Smooth muscle cell (in vitro differentiated cells): ENCODE measurements at regions not wholly inside any gene's neighbourhood (a gene's known extent, or its start where the extent isn't known, plus 50 kb on each side); places are given as distances from the start of the nearest gene placed in this dataset.

Experiments
- DNase-seq: peaks from one replicate; lab custom pipeline; 2025; ENCODE audit not compliant: unreplicated experiment; lab: John Stamatoyannopoulos, UW
- H2AFZ ChIP-seq: fragments of 200-600 bp; sonication (generic); 2 replicates; pipeline ENCODE4 v1.6.0; 2016; ENCODE audit warnings: antibody characterized with exemption, low read depth, mild to moderate bottlenecking
- H3F3A ChIP-seq: fragments of 200-600 bp; sonication (generic); 2 replicates; pipeline ENCODE4 v1.6.0; 2017; ENCODE audit warnings: antibody characterized with exemption, low read depth
- H3K27ac ChIP-seq: fragments of 200-600 bp; sonication (generic); 2 replicates; pipeline ENCODE4 v1.5.1; 2016; ENCODE audit warnings: low read depth, mild to moderate bottlenecking
- H3K27me3 ChIP-seq: fragments of 200-600 bp; sonication (generic); 2 replicates; pipeline ENCODE4 v1.6.1; 2016; ENCODE audit warnings: low read depth, mild to moderate bottlenecking
- H3K36me3 ChIP-seq: fragments of 200-600 bp; sonication (generic); 2 replicates; pipeline ENCODE4 v1.5.1; 2016; ENCODE audit warnings: low read depth
- H3K4me1 ChIP-seq: fragments of 200-600 bp; sonication (generic); 2 replicates; pipeline ENCODE4 v1.5.1; 2016; ENCODE audit warnings: low read depth
- H3K4me2 ChIP-seq: fragments of 200-600 bp; sonication (generic); 2 replicates; pipeline ENCODE4 v1.6.0; 2016; ENCODE audit warnings: mild to moderate bottlenecking
- H3K4me3 ChIP-seq: fragments of 200-600 bp; sonication (generic); 2 replicates; pipeline ENCODE4 v1.5.1; 2016; ENCODE audit warnings: mild to moderate bottlenecking
- H3K79me2 ChIP-seq: fragments of 200-600 bp; sonication (generic); 2 replicates; pipeline ENCODE4 v1.6.0; 2016; ENCODE audit warnings: low read depth, mild to moderate bottlenecking
- H3K9ac ChIP-seq: fragments of 200-600 bp; sonication (generic); 2 replicates; pipeline ENCODE4 v1.6.0; 2016; ENCODE audit warnings: low read depth
- H3K9me3 ChIP-seq: fragments of 200-600 bp; sonication (generic); replicated peaks from 2 replicates; pipeline ENCODE4 v1.5.1; 2016; ENCODE audit warnings: low read depth
- H4K20me1 ChIP-seq: fragments of 200-600 bp; sonication (generic); 2 replicates; pipeline ENCODE4 v1.6.0; 2016; ENCODE audit warnings: low read depth
- WGBS: methylation state at CpG from one replicate; pipeline ENCODE4 v1.1.7; 2016; ENCODE audit warnings: low lambda C conversion rate; 5-methylcytosine and 5-hydroxymethylcytosine counted together
- TF ChIP-seq, protein P1 (sequence below): fragments of 200-600 bp; sonication (generic); IDR thresholded peaks from 2 replicates; pipeline ENCODE4 v1.5.1; 2017; ENCODE audit warnings: borderline replicate concordance, mild to moderate bottlenecking, antibody characterized with exemption; ENCODE audit not compliant: insufficient read depth, poor library complexity, severe bottlenecking

DNA sequence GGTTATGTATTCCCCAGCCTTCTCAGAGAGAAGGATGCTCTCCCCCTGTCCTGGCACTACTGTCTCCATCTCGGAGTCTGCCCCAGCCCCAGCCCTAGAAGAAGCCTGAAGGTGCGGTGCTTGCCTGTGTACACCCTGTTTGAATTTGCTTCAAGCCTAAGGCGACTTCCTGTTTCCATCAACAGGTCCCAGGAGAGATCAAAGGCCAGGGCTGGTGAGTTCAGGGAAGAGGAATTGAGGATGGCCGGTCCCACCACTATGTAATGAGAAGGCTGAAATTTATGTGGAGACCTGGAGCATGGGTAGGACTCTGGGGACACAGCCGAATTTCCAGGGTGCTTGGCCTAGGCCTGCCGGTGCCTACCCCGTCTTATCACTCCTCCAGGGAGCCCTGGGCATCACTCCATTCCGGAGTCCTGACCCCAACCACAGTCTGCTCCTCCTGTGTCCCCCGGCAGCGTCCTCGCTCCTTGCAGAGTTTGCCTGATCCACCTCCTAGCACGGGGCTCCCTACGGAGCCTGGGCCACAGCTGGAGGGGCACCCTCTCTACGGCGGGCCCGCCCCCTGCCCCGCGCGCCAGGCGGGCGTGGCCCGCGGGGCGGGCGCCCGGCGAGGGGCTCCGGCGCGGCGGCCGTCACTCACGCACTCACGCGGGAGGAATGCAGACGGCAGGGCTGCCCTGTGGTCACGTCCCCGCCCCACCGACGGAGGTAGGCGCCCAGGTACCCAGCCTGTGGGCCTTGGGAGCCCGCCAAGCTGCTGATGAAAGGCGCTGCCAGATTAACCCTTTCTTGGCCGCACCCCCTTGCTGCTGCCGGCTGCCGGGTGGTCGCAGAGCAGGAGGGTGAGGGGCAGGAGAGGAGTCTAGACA, 53.8 kb upstream of the TAC4 start:
- H3K9ac ChIP-seq = no peak overlapping the region
- no peaks in the 10 kb centered on the region for H3F3A ChIP-seq
- H4K20me1 ChIP-seq = no peaks in the 10 kb centered on the region
- H3K4me1 ChIP-seq = no peaks in the 10 kb centered on the region
- no peak overlapping the region for H2AFZ ChIP-seq
- H3K4me3 ChIP-seq = no peak overlapping the region
- no peak overlapping the region for H3K27ac ChIP-seq
- TF ChIP-seq, protein P1, sequence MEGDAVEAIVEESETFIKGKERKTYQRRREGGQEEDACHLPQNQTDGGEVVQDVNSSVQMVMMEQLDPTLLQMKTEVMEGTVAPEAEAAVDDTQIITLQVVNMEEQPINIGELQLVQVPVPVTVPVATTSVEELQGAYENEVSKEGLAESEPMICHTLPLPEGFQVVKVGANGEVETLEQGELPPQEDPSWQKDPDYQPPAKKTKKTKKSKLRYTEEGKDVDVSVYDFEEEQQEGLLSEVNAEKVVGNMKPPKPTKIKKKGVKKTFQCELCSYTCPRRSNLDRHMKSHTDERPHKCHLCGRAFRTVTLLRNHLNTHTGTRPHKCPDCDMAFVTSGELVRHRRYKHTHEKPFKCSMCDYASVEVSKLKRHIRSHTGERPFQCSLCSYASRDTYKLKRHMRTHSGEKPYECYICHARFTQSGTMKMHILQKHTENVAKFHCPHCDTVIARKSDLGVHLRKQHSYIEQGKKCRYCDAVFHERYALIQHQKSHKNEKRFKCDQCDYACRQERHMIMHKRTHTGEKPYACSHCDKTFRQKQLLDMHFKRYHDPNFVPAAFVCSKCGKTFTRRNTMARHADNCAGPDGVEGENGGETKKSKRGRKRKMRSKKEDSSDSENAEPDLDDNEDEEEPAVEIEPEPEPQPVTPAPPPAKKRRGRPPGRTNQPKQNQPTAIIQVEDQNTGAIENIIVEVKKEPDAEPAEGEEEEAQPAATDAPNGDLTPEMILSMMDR = no peak
- no peaks in the 10 kb centered on the region for H3K36me3 ChIP-seq
- peaks cover 37% of the 10 kb centered on the region for H3K27me3 ChIP-seq
- H3K4me2 ChIP-seq = peak overlapping the region; percentile 81
- DNase-seq = no peak
- 7% methylated on average over 44 of the region's 47 CpGs for WGBS
- no peaks in the 10 kb centered on the region for H3K9me3 ChIP-seq
- no peaks in the 10 kb centered on the region for H3K79me2 ChIP-seq

DNA sequence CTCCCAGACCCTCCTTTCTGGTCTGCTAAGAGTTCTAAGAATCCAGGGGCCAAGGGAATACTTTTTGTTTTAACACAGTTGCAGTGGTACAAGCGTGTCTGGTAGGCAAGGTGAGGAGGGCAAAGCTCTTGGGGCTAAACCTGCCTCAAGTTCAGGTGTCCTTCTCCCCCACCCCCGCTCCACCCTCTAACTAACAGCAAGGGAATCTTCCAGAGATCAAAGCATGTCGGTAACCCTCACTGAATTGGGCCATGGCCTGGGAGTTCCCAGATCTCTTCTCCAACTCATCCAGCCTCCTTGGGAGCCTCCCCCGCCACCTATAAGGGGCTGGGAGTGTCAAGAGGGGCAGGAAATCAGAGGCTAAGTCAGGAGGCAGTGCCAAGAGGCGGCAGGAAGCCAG, 55.7 kb upstream of the TAC4 start:
- no peak for DNase-seq
- Histone ChIP-seq H3K36me3 (no peaks in the 10 kb centered on the region), H3K27ac (no peak overlapping the region), H3K4me3 (no peak overlapping the region), H4K20me1 (no peaks in the 10 kb centered on the region), H3K9me3 (no peaks in the 10 kb centered on the region), H3K4me2 (no peak overlapping the region), H3K27me3 (peaks cover 51% of the 10 kb centered on the region), H3F3A (no peaks in the 10 kb centered on the region), H2AFZ (no peak overlapping the region), H3K4me1 (no peaks in the 10 kb centered on the region), H3K79me2 (no peaks in the 10 kb centered on the region), H3K9ac (no peak overlapping the region)
- WGBS = 53% methylated on average over 4 of the region's 5 CpGs
- TF ChIP-seq, protein P1 = no peak

DNA sequence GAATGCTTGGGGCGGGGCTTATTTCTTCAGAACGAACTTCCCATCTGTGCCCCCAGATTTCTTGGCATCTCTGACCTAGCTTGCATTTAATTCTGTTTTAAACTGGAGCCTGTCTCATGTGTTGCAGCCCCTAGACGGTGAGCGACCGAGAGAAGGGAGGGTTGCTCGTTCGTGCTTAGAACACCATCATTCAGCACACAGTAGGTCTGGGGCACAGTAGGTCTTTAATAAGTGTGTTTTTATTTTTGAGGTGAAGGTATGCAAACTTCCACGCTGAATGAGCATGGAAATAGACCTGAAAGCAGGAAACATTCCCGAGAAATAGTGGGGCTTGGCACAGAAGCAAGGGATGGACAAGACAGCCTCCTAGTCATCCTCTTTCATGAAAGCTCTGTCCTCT, 57.0 kb upstream of the TAC4 start:
- WGBS = 86% methylated on average over 9 of the region's 9 CpGs
- Histone ChIP-seq H3K4me3 (no peak overlapping the region), H4K20me1 (no peaks in the 10 kb centered on the region), H3K9ac (no peak overlapping the region), H2AFZ (no peak overlapping the region), H3F3A (no peaks in the 10 kb centered on the region), H3K4me2 (no peak overlapping the region), H3K36me3 (no peaks in the 10 kb centered on the region), H3K79me2 (no peaks in the 10 kb centered on the region), H3K27ac (no peak overlapping the region), H3K27me3 (peaks cover 65% of the 10 kb centered on the region), H3K9me3 (no peaks in the 10 kb centered on the region), H3K4me1 (peaks cover 5% of the 10 kb centered on the region)
- TF ChIP-seq, protein P1 = no peak
- DNase-seq = no peak
